GM12878 (cell line): ENCODE measurements at regions not wholly inside any gene's neighbourhood (a gene's known extent, or its start where the extent isn't known, plus 50 kb on each side); places are given as distances from the start of the nearest gene placed in this dataset.

Source experiments
- DPF2 ChIP-seq: fragments of 450-650 bp; IDR thresholded peaks from 2 replicates; pipeline ENCODE4 v1.6.1; 2017; ENCODE audit warnings: mild to moderate bottlenecking
- MXI1 ChIP-seq: fragments of 150-350 bp; IDR thresholded peaks from 2 replicates; pipeline ENCODE4 v1.6.1; 2011; ENCODE audit warnings: low read depth, mild to moderate bottlenecking, inconsistent platforms, low read length, improper control_type of control experiment
- RAD51 ChIP-seq: fragments of 450-650 bp; IDR thresholded peaks from 2 replicates; pipeline ENCODE4 v1.6.1; 2016; ENCODE audit warnings: moderate library complexity, mild to moderate bottlenecking, inconsistent platforms
- SMAD1 ChIP-seq: fragments of 450-650 bp; IDR thresholded peaks from 2 replicates; pipeline ENCODE4 v1.6.1; 2018; ENCODE audit warnings: mild to moderate bottlenecking, low read depth; ENCODE audit not compliant: partially characterized antibody
- SMC3 ChIP-seq: IDR thresholded peaks from 2 replicates; pipeline ENCODE4 v1.6.1; 2011; ENCODE audit warnings: low read length, improper control_type of control experiment, borderline replicate concordance
- SPI1 ChIP-seq: IDR thresholded peaks from 2 replicates; pipeline ENCODE4 v1.6.1; 2011; ENCODE audit warnings: low read depth, mild to moderate bottlenecking, low read length, moderate library complexity, borderline replicate concordance; ENCODE audit not compliant: insufficient read depth
- WRNIP1 ChIP-seq: IDR thresholded peaks from 2 replicates; pipeline ENCODE4 v1.6.1; 2011; ENCODE audit warnings: low read depth, low read length, improper control_type of control experiment, borderline replicate concordance
- TF ChIP-seq, protein P1 (sequence below): fragments of 450-650 bp; IDR thresholded peaks from 2 replicates; pipeline ENCODE4 v1.6.1; 2017; ENCODE audit warnings: mild to moderate bottlenecking, low read depth, inconsistent platforms; ENCODE audit not compliant: poor library complexity, severe bottlenecking
- TF ChIP-seq, protein P2 (sequence below): IDR thresholded peaks from 2 replicates; pipeline ENCODE4 v1.6.1; 2011; ENCODE audit warnings: low read depth, mild to moderate bottlenecking, low read length, moderate library complexity, borderline replicate concordance; ENCODE audit errors: extremely low read depth
- TF ChIP-seq, protein P3 (sequence below): IDR thresholded peaks from 2 replicates; pipeline ENCODE4 v1.6.1; 2012; ENCODE audit warnings: improper control_type of control experiment, low read depth, low read length; ENCODE audit not compliant: insufficient replicate concordance
- TF ChIP-seq, protein P4 (sequence below): fragments of 450-650 bp; IDR thresholded peaks from 2 replicates; pipeline ENCODE4 v1.6.1; 2016; ENCODE audit warnings: mild to moderate bottlenecking
- TF ChIP-seq, protein P5 (sequence below): fragments of 450-650 bp; IDR thresholded peaks from 2 replicates; pipeline ENCODE4 v1.6.1; 2017; ENCODE audit warnings: mild to moderate bottlenecking, moderate library complexity
- TF ChIP-seq, protein P6 (sequence below): fragments of 450-650 bp; IDR thresholded peaks from 2 replicates; pipeline ENCODE4 v1.6.1; 2016; ENCODE audit warnings: mild to moderate bottlenecking

DNA sequence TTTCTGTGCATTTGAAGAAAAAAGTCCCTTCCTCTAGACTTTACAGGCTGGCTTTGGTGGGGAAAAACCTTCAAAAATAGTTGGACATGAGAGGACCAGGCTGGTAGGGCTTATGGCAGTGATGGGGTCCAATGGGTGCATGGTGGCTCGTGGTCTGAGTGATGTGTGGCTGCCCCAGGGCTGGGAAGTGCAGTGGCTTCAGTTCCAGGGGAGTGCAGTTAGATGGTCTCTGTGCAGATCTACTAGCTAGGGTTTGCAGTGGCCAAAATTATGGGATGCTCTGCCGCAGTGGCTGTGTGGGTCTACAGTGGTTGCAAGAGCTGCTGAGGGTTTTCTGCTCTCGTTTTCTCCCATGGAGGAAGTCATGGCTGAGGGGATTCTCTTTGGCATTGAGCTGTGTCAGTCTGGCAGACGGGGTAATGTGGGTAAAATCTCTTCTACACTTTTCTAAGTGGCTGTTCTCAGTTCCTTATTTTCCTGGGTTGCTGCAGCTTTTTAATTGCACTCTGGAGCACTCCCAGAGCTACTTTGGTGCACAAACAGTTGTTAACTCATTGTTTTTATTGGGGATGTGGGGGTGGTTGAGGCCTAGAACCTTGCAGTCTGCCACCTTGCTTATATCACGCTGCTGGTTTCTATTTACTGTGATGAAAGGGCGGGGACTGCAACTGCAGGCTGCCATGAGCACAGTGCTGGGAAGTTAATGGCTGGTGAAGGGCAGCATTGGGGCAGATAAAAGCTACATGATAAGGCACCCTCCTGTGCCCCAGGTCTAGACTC is 1324.6 kb downstream of the NSUN3 start (continued):
- TF ChIP-seq, protein P1, sequence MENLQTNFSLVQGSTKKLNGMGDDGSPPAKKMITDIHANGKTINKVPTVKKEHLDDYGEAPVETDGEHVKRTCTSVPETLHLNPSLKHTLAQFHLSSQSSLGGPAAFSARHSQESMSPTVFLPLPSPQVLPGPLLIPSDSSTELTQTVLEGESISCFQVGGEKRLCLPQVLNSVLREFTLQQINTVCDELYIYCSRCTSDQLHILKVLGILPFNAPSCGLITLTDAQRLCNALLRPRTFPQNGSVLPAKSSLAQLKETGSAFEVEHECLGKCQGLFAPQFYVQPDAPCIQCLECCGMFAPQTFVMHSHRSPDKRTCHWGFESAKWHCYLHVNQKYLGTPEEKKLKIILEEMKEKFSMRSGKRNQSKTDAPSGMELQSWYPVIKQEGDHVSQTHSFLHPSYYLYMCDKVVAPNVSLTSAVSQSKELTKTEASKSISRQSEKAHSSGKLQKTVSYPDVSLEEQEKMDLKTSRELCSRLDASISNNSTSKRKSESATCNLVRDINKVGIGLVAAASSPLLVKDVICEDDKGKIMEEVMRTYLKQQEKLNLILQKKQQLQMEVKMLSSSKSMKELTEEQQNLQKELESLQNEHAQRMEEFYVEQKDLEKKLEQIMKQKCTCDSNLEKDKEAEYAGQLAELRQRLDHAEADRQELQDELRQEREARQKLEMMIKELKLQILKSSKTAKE = peak; percentile 100
- TF ChIP-seq, protein P2, sequence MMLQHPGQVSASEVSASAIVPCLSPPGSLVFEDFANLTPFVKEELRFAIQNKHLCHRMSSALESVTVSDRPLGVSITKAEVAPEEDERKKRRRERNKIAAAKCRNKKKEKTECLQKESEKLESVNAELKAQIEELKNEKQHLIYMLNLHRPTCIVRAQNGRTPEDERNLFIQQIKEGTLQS = no peak
- TF ChIP-seq, protein P3, sequence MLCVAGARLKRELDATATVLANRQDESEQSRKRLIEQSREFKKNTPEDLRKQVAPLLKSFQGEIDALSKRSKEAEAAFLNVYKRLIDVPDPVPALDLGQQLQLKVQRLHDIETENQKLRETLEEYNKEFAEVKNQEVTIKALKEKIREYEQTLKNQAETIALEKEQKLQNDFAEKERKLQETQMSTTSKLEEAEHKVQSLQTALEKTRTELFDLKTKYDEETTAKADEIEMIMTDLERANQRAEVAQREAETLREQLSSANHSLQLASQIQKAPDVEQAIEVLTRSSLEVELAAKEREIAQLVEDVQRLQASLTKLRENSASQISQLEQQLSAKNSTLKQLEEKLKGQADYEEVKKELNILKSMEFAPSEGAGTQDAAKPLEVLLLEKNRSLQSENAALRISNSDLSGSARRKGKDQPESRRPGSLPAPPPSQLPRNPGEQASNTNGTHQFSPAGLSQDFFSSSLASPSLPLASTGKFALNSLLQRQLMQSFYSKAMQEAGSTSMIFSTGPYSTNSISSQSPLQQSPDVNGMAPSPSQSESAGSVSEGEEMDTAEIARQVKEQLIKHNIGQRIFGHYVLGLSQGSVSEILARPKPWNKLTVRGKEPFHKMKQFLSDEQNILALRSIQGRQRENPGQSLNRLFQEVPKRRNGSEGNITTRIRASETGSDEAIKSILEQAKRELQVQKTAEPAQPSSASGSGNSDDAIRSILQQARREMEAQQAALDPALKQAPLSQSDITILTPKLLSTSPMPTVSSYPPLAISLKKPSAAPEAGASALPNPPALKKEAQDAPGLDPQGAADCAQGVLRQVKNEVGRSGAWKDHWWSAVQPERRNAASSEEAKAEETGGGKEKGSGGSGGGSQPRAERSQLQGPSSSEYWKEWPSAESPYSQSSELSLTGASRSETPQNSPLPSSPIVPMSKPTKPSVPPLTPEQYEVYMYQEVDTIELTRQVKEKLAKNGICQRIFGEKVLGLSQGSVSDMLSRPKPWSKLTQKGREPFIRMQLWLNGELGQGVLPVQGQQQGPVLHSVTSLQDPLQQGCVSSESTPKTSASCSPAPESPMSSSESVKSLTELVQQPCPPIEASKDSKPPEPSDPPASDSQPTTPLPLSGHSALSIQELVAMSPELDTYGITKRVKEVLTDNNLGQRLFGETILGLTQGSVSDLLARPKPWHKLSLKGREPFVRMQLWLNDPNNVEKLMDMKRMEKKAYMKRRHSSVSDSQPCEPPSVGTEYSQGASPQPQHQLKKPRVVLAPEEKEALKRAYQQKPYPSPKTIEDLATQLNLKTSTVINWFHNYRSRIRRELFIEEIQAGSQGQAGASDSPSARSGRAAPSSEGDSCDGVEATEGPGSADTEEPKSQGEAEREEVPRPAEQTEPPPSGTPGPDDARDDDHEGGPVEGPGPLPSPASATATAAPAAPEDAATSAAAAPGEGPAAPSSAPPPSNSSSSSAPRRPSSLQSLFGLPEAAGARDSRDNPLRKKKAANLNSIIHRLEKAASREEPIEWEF = peak; percentile 43
- TF ChIP-seq MXI1 = peak; percentile 67
- TF ChIP-seq SMAD1 = peak; percentile 79
- TF ChIP-seq, protein P4, sequence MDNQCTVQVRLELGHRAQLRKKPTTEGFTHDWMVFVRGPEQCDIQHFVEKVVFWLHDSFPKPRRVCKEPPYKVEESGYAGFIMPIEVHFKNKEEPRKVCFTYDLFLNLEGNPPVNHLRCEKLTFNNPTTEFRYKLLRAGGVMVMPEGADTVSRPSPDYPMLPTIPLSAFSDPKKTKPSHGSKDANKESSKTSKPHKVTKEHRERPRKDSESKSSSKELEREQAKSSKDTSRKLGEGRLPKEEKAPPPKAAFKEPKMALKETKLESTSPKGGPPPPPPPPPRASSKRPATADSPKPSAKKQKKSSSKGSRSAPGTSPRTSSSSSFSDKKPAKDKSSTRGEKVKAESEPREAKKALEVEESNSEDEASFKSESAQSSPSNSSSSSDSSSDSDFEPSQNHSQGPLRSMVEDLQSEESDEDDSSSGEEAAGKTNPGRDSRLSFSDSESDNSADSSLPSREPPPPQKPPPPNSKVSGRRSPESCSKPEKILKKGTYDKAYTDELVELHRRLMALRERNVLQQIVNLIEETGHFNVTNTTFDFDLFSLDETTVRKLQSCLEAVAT = peak; percentile 94
- TF ChIP-seq, protein P5, sequence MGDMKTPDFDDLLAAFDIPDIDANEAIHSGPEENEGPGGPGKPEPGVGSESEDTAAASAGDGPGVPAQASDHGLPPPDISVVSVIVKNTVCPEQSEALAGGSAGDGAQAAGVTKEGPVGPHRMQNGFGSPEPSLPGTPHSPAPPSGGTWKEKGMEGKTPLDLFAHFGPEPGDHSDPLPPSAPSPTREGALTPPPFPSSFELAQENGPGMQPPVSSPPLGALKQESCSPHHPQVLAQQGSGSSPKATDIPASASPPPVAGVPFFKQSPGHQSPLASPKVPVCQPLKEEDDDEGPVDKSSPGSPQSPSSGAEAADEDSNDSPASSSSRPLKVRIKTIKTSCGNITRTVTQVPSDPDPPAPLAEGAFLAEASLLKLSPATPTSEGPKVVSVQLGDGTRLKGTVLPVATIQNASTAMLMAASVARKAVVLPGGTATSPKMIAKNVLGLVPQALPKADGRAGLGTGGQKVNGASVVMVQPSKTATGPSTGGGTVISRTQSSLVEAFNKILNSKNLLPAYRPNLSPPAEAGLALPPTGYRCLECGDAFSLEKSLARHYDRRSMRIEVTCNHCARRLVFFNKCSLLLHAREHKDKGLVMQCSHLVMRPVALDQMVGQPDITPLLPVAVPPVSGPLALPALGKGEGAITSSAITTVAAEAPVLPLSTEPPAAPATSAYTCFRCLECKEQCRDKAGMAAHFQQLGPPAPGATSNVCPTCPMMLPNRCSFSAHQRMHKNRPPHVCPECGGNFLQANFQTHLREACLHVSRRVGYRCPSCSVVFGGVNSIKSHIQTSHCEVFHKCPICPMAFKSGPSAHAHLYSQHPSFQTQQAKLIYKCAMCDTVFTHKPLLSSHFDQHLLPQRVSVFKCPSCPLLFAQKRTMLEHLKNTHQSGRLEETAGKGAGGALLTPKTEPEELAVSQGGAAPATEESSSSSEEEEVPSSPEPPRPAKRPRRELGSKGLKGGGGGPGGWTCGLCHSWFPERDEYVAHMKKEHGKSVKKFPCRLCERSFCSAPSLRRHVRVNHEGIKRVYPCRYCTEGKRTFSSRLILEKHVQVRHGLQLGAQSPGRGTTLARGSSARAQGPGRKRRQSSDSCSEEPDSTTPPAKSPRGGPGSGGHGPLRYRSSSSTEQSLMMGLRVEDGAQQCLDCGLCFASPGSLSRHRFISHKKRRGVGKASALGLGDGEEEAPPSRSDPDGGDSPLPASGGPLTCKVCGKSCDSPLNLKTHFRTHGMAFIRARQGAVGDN = peak; percentile 53; the same call in 1 of the 2 replicates
- TF ChIP-seq, protein P6, sequence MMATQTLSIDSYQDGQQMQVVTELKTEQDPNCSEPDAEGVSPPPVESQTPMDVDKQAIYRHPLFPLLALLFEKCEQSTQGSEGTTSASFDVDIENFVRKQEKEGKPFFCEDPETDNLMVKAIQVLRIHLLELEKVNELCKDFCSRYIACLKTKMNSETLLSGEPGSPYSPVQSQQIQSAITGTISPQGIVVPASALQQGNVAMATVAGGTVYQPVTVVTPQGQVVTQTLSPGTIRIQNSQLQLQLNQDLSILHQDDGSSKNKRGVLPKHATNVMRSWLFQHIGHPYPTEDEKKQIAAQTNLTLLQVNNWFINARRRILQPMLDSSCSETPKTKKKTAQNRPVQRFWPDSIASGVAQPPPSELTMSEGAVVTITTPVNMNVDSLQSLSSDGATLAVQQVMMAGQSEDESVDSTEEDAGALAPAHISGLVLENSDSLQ = peak; percentile 83
- 0 out of 2 replicates have a peak, but pooled peaks have one; percentile 31 for TF ChIP-seq RAD51
- peak; percentile 95 for TF ChIP-seq SPI1
- TF ChIP-seq WRNIP1 = 0 out of 2 replicates have a peak, but pooled peaks have one; percentile 39
- peak; percentile 99 for TF ChIP-seq DPF2
- 0 out of 2 replicates have a peak, but pooled peaks have one; percentile 13 for TF ChIP-seq SMC3
